ENCODE measurements at regions not wholly inside any gene's neighbourhood (a gene's known extent, or its start where the extent isn't known, plus 50 kb on each side); places are given as distances from the start of the nearest gene placed in this dataset.

GRCh38 chr13:104253063-104253680, 1187.0 kb upstream of the SLC10A2 start:
- TF ChIP-seq CTCF (conservative IDR thresholded peaks at IDR 0.05; ENCODE audit: low read depth, low read length): no peak
- no peak for TF ChIP-seq EZH2phosphoT487 (IDR thresholded peaks at IDR 0.05; ENCODE audit: borderline replicate concordance, low read length)
